Panc1 (cell line): ENCODE measurements at regions not wholly inside any gene's neighbourhood (a gene's known extent, or its start where the extent isn't known, plus 50 kb on each side); places are given as distances from the start of the nearest gene placed in this dataset.

Experiments used
- POLR2AphosphoS5 ChIP-seq: IDR thresholded peaks from 2 replicates; pipeline ENCODE4 v1.6.1; 2012; ENCODE audit warnings: mild to moderate bottlenecking, low read depth, low read length, moderate library complexity
- TCF7L2 ChIP-seq: IDR thresholded peaks from 2 replicates; pipeline ENCODE4 v1.6.1; 2011; ENCODE audit warnings: mild to moderate bottlenecking, low read depth, low read length, inconsistent platforms
- TF ChIP-seq, protein P1 (sequence below): fragments of 450-650 bp; IDR thresholded peaks from 2 replicates; pipeline ENCODE4 v1.5.1; 2017; ENCODE audit warnings: mild to moderate bottlenecking
- TF ChIP-seq, protein P2 (sequence below), 2 experiments: IDR thresholded peaks; 2 replicates each; pipeline ENCODE4 v1.6.1; 2011 to 2012; ENCODE audit warnings: low read depth in 2 of 2, control low read depth in 1 of 2, low read length in 1 of 2, mild to moderate bottlenecking in 1 of 2, moderate library complexity in 1 of 2; ENCODE audit not compliant: insufficient read depth in 1 of 2

DNA sequence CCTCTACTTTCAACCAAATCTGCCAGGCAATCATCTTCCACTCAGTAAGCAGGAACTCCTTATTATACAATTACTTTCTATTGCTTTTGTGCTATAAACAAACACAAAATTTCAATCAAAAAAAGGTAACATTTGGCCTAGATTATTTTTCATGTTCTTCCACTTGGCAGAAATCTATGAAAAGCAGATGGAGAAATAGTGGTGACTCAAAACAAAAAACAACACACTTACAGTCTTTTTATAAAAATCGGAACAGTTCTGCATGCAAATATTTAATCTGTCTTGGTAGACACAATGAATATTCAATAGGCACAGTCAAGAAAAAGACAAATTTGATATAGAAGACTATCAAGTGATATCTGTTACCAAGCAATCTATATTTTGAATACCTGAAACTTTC, 376.8 kb downstream of the RPS29 start:
- TF ChIP-seq, protein P1, sequence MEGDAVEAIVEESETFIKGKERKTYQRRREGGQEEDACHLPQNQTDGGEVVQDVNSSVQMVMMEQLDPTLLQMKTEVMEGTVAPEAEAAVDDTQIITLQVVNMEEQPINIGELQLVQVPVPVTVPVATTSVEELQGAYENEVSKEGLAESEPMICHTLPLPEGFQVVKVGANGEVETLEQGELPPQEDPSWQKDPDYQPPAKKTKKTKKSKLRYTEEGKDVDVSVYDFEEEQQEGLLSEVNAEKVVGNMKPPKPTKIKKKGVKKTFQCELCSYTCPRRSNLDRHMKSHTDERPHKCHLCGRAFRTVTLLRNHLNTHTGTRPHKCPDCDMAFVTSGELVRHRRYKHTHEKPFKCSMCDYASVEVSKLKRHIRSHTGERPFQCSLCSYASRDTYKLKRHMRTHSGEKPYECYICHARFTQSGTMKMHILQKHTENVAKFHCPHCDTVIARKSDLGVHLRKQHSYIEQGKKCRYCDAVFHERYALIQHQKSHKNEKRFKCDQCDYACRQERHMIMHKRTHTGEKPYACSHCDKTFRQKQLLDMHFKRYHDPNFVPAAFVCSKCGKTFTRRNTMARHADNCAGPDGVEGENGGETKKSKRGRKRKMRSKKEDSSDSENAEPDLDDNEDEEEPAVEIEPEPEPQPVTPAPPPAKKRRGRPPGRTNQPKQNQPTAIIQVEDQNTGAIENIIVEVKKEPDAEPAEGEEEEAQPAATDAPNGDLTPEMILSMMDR: no peak
- TF ChIP-seq POLR2AphosphoS5 (no peak), TCF7L2 (no peak)
- TF ChIP-seq, protein P2, sequence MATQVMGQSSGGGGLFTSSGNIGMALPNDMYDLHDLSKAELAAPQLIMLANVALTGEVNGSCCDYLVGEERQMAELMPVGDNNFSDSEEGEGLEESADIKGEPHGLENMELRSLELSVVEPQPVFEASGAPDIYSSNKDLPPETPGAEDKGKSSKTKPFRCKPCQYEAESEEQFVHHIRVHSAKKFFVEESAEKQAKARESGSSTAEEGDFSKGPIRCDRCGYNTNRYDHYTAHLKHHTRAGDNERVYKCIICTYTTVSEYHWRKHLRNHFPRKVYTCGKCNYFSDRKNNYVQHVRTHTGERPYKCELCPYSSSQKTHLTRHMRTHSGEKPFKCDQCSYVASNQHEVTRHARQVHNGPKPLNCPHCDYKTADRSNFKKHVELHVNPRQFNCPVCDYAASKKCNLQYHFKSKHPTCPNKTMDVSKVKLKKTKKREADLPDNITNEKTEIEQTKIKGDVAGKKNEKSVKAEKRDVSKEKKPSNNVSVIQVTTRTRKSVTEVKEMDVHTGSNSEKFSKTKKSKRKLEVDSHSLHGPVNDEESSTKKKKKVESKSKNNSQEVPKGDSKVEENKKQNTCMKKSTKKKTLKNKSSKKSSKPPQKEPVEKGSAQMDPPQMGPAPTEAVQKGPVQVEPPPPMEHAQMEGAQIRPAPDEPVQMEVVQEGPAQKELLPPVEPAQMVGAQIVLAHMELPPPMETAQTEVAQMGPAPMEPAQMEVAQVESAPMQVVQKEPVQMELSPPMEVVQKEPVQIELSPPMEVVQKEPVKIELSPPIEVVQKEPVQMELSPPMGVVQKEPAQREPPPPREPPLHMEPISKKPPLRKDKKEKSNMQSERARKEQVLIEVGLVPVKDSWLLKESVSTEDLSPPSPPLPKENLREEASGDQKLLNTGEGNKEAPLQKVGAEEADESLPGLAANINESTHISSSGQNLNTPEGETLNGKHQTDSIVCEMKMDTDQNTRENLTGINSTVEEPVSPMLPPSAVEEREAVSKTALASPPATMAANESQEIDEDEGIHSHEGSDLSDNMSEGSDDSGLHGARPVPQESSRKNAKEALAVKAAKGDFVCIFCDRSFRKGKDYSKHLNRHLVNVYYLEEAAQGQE (IDR thresholded peaks at IDR 0.05; ENCODE audit: insufficient read depth in 1 of 2, low read depth in 2 of 2, low read length in 1 of 2): no peak
